Neuronal stem cell (in vitro differentiated cells): ENCODE measurements at regions not wholly inside any gene's neighbourhood (a gene's known extent, or its start where the extent isn't known, plus 50 kb on each side); places are given as distances from the start of the nearest gene placed in this dataset.
"Not testable (repeated sequence)": the region's sequence is repeated elsewhere in the genome, so short reads cannot be mapped to it uniquely, and the experiment has no call there.

Source experiments
- DNase-seq: peaks from one replicate; pipeline ENCODE4 v3.0.0-alpha.2; 2013; ENCODE audit warnings: low spot score
- H2AFZ ChIP-seq: one replicate; pipeline ENCODE4 v1.6.1; 2013; ENCODE audit warnings: mild to moderate bottlenecking, low read length, inconsistent platforms
- H2AK5ac ChIP-seq: 2 replicates; pipeline ENCODE4 v1.6.1; 2013; ENCODE audit warnings: low read depth, mild to moderate bottlenecking, inconsistent platforms, low read length, moderate library complexity, mixed read lengths
- H2BK120ac ChIP-seq: 2 replicates; pipeline ENCODE4 v1.6.1; 2013; ENCODE audit warnings: low read depth, mild to moderate bottlenecking, inconsistent platforms, low read length, moderate library complexity, mixed read lengths
- H2BK12ac ChIP-seq: one replicate; pipeline ENCODE4 v1.6.1; 2013; ENCODE audit warnings: low read length, inconsistent platforms
- H2BK15ac ChIP-seq: 2 replicates; pipeline ENCODE4 v1.6.1; 2013; ENCODE audit warnings: mild to moderate bottlenecking, low read length, inconsistent platforms, mixed read lengths
- H2BK5ac ChIP-seq: one replicate; pipeline ENCODE4 v1.6.1; 2013; ENCODE audit warnings: inconsistent platforms, mild to moderate bottlenecking, low read length, moderate library complexity
- H3K14ac ChIP-seq: one replicate; pipeline ENCODE4 v1.6.1; 2013; ENCODE audit warnings: low read length, inconsistent platforms
- H3K18ac ChIP-seq: 2 replicates; pipeline ENCODE4 v1.6.1; 2013; ENCODE audit warnings: low read length, inconsistent platforms
- H3K23ac ChIP-seq: 2 replicates; pipeline ENCODE4 v1.6.1; 2013; ENCODE audit warnings: low read depth, mild to moderate bottlenecking, mixed read lengths, low read length, inconsistent platforms; ENCODE audit not compliant: poor library complexity
- H3K27ac ChIP-seq: replicated peaks from 3 replicates; pipeline ENCODE4 v1.5.1; 2013; ENCODE audit warnings: low read length, inconsistent platforms
- H3K27me3 ChIP-seq, 3 experiments: 2 replicates each; pipeline ENCODE4 v1.6.1; 2013; ENCODE audit warnings: low read length in 3 of 3, mild to moderate bottlenecking in 2 of 3, inconsistent platforms in 1 of 3, low read depth in 1 of 3, mixed read lengths in 1 of 3, moderate library complexity in 1 of 3; ENCODE audit not compliant: control insufficient read depth in 3 of 3, insufficient read depth in 3 of 3
- H3K36me3 ChIP-seq, 2 donors: replicated peaks in 1 of 2; 2 replicates each; pipeline ENCODE4 v1.6.1; 2013; ENCODE audit warnings: low read length in 2 of 2; ENCODE audit not compliant: control insufficient read depth in 2 of 2, insufficient read depth in 2 of 2
- H3K4ac ChIP-seq: 2 replicates; pipeline ENCODE4 v1.6.1; 2013; ENCODE audit warnings: inconsistent platforms, mild to moderate bottlenecking, low read length, moderate library complexity
- H3K4me1 ChIP-seq, 2 donors: 1 replicate in 1 of 2; 2 replicates in 1 of 2; pipeline ENCODE4 v1.6.1; 2013; ENCODE audit warnings: low read length in 2 of 2, low read depth in 1 of 2; ENCODE audit not compliant: control insufficient read depth in 2 of 2, insufficient read depth in 1 of 2
- H3K4me2 ChIP-seq: one replicate; pipeline ENCODE4 v1.6.1; 2013; ENCODE audit warnings: mild to moderate bottlenecking, low read length, inconsistent platforms; ENCODE audit not compliant: insufficient read depth, poor library complexity, severe bottlenecking
- H3K4me3 ChIP-seq, 2 donors: 2 replicates each; pipeline ENCODE4 v1.5.1; 2013; ENCODE audit warnings: low read length in 2 of 2, mild to moderate bottlenecking in 2 of 2, inconsistent platforms in 1 of 2, moderate library complexity in 1 of 2
- H3K79me1 ChIP-seq: one replicate; pipeline ENCODE4 v1.6.1; 2013; ENCODE audit warnings: low read depth, mild to moderate bottlenecking, inconsistent platforms, low read length, moderate library complexity
- H3K9ac ChIP-seq: one replicate; pipeline ENCODE4 v1.6.1; 2013; ENCODE audit warnings: mild to moderate bottlenecking, low read depth, low read length, inconsistent platforms; ENCODE audit not compliant: poor library complexity
- H3K9me3 ChIP-seq, 2 donors: replicated peaks in 1 of 2; 2 replicates each; pipeline versions ENCODE3 to v1.6.1; 2013; ENCODE audit warnings: low read length in 2 of 2, mild to moderate bottlenecking in 2 of 2, inconsistent platforms in 1 of 2, low read depth in 1 of 2, mixed read lengths in 1 of 2, moderate library complexity in 1 of 2; ENCODE audit not compliant: control insufficient read depth in 2 of 2, insufficient read depth in 1 of 2
- H4K8ac ChIP-seq: one replicate; pipeline ENCODE4 v1.6.1; 2013; ENCODE audit warnings: low read depth, mild to moderate bottlenecking, inconsistent platforms, low read length, moderate library complexity
- H4K91ac ChIP-seq: one replicate; pipeline ENCODE4 v1.6.1; 2013; ENCODE audit warnings: low read length, low read depth, mild to moderate bottlenecking, inconsistent platforms; ENCODE audit not compliant: poor library complexity
- WGBS, 2 donors: extraction: QIAGEN DNeasy Blood & Tissue Kit; methylation state at CpG; one replicate each; pipeline ENCODE4 v1.1.7; 2013; ENCODE audit warnings: missing lambda C conversion rate in 2 of 2, mixed read lengths in 1 of 2; ENCODE audit not compliant: insufficient read length in 2 of 2, insufficient replicate concordance in 1 of 2; ENCODE audit errors: extremely low coverage in 2 of 2; 5-methylcytosine and 5-hydroxymethylcytosine counted together

GRCh38 chr6:86079938-86080337, 437.3 kb upstream of the SYNCRIP start:
- Histone ChIP-seq H3K4me3 (no peak overlapping the region), H3K9me3 (no peaks in the 10 kb centered on the region)
- no peak for DNase-seq

GRCh38 chr6:86070151-86070550, 427.5 kb upstream of the SYNCRIP start:
- no peak overlapping the region for H2AK5ac ChIP-seq
- H3K9me3 ChIP-seq = no peaks in the 10 kb centered on the region
- no peak overlapping the region for H3K4me3 ChIP-seq
- no peak overlapping the region for H4K8ac ChIP-seq
- no peak overlapping the region for H3K18ac ChIP-seq
- no peak overlapping the region for H3K27ac ChIP-seq
- H3K4ac ChIP-seq = no peak overlapping the region
- H3K14ac ChIP-seq = no peak overlapping the region
- H4K91ac ChIP-seq = no peak overlapping the region
- H3K23ac ChIP-seq = no peak overlapping the region
- no peak overlapping the region for H2BK12ac ChIP-seq
- peaks cover 0 to 3% of the 10 kb centered on the region in 2 donors for H3K4me1 ChIP-seq
- no peak overlapping the region for H2AFZ ChIP-seq
- no peak for DNase-seq
- no peak overlapping the region for H2BK120ac ChIP-seq
- H3K27me3 ChIP-seq = no peaks in the 10 kb centered on the region
- H3K79me1 ChIP-seq = no peaks in the 10 kb centered on the region
- H3K4me2 ChIP-seq = no peak overlapping the region
- no peak overlapping the region for H2BK5ac ChIP-seq
- no peak overlapping the region for H3K9ac ChIP-seq
- H3K36me3 ChIP-seq = no peaks in the 10 kb centered on the region
- H2BK15ac ChIP-seq = no peak overlapping the region

More at GRCh38 chr6:86079938-86080337, 437.3 kb upstream of the SYNCRIP start:
- Histone ChIP-seq H3K27me3 (no peaks in the 10 kb centered on the region), H3K23ac (no peak overlapping the region), H2BK12ac (no peak overlapping the region), H3K4ac (no peak overlapping the region), H2AFZ (no peak overlapping the region), H4K8ac (no peak overlapping the region), H3K79me1 (no peaks in the 10 kb centered on the region), H3K27ac (no peak overlapping the region), H3K18ac (no peak overlapping the region), H2AK5ac (no peak overlapping the region), H2BK120ac (no peak overlapping the region), H3K4me1 (no peaks in the 10 kb centered on the region), H3K14ac (no peak overlapping the region), H2BK5ac (no peak overlapping the region), H4K91ac (no peak overlapping the region), H2BK15ac (no peak overlapping the region), H3K36me3 (no peaks in the 10 kb centered on the region), H3K9ac (no peak overlapping the region), H3K4me2 (no peak overlapping the region)
- WGBS, 2 donors = no CpG with 5 or more reads among the region's 1 CpG

GRCh38 chr6:86065002-86065401, 422.3 kb upstream of the SYNCRIP start:
- H2BK120ac ChIP-seq, H3K4me3 ChIP-seq, H3K27ac ChIP-seq, H2AK5ac ChIP-seq, H2BK15ac ChIP-seq, H3K79me1 ChIP-seq, H4K91ac ChIP-seq, H3K14ac ChIP-seq, H3K27me3 ChIP-seq, H3K9ac ChIP-seq, H3K4ac ChIP-seq, H2AFZ ChIP-seq, H2BK5ac ChIP-seq, DNase-seq, H4K8ac ChIP-seq, H3K36me3 ChIP-seq, H3K4me1 ChIP-seq, H3K18ac ChIP-seq, H3K4me2 ChIP-seq, H2BK12ac ChIP-seq, H3K9me3 ChIP-seq, H3K23ac ChIP-seq: not testable (repeated sequence)
- no CpG with 5 or more reads among the region's 3 CpGs for WGBS, 2 donors

GRCh38 chr6:86057293-86057980, 414.8 kb upstream of the SYNCRIP start:
- no CpG with 5 or more reads among the region's 18 CpGs for WGBS, 2 donors

More at GRCh38 chr6:86057293-86057980, 414.8 kb upstream of the SYNCRIP start:
- peak overlapping the region; percentile 5 for H3K18ac ChIP-seq
- H3K4me3 ChIP-seq, H3K23ac ChIP-seq, H3K79me1 ChIP-seq, H3K9me3 ChIP-seq, H3K27me3 ChIP-seq, H2BK15ac ChIP-seq, H2BK120ac ChIP-seq, H3K14ac ChIP-seq, H3K4me2 ChIP-seq, DNase-seq, H2BK12ac ChIP-seq, H3K4me1 ChIP-seq, H3K27ac ChIP-seq, H4K8ac ChIP-seq, H2BK5ac ChIP-seq, H4K91ac ChIP-seq, H3K9ac ChIP-seq, H3K4ac ChIP-seq, H3K36me3 ChIP-seq, H2AK5ac ChIP-seq: not testable (repeated sequence)
- H2AFZ ChIP-seq = peak overlapping the region; percentile 68
